HG03139 (cell line): ENCODE measurements at regions not wholly inside any gene's neighbourhood (a gene's known extent, or its start where the extent isn't known, plus 50 kb on each side); places are given as distances from the start of the nearest gene placed in this dataset.

Experiments
- ATAC-seq: cut with Tn5 transposase; IDR thresholded peaks from one replicate; pipeline ENCODE4 v1.9.1; 2021; ENCODE audit not compliant: unreplicated experiment

DNA sequence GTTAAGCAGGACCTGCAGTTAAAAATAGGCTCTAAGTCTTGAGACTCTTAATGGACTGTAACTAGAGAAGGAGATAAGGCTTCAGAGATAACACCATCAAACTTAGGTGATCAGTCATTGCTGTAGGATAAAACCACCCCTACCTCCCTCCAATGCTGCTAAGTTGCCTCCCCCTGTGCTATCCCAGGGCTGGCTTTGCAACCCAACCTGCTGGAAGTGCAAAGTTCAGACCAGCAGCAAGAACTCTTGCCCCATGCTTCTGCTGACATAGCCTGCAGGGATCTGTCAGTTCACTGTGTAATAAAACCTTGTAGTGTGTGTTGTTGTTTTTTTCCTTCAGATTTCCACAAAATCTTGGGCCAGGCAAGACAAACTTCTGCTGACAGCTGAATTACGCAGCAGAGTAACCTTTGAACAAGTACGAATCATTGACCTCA lies 57.4 kb upstream of the EPB41L3 start:
- no peak for ATAC-seq

GRCh38 chr18:5600378-5601071 lies 56.7 kb upstream of the EPB41L3 start:
- ATAC-seq = no peak

DNA sequence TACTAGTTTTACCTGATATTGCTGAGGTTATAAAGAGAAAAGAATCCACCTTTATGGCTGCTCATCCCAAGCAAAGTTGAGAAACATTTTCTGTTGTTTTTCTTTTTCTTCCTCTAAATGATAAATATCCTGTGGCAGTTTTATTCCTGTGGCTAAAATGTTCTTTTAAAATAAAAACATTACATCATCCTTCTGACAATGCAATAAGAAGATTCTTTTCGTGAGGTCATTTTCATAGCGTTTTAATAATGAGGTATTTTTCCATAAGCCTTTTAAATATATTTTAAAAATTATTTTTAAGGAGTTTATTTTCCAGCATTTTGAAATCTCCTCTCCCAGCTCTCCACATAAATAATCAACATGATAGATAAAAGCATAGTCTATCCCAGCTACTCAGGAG lies 52.8 kb upstream of the EPB41L3 start:
- ATAC-seq = no peak
